Brain microvascular endothelial cell (primary cell): ENCODE measurements at regions not wholly inside any gene's neighbourhood (a gene's known extent, or its start where the extent isn't known, plus 50 kb on each side); places are given as distances from the start of the nearest gene placed in this dataset.

Source experiments
- DNase-seq: peaks from one replicate; pipeline ENCODE4 v3.0.0-alpha.2; 2020
- H3K27ac ChIP-seq: fragments of 250-450 bp; sonication (Bioruptor Pico); 2 replicates; pipeline ENCODE4 v1.5.1; 2020; ENCODE audit warnings: mild to moderate bottlenecking, moderate library complexity
- H3K27me3 ChIP-seq: fragments of 250-450 bp; sonication (Bioruptor Pico); replicated peaks from 2 replicates; pipeline ENCODE4 v1.5.1; 2020; ENCODE audit warnings: mild to moderate bottlenecking
- H3K36me3 ChIP-seq: fragments of 250-450 bp; sonication (Bioruptor Pico); replicated peaks from 2 replicates; pipeline ENCODE4 v1.5.1; 2020; ENCODE audit warnings: mild to moderate bottlenecking
- H3K4me3 ChIP-seq: 2 replicates; pipeline ENCODE4 v1.5.1; 2011; ENCODE audit warnings: low read depth, mild to moderate bottlenecking, control low read depth, low read length, moderate library complexity
- in situ Hi-C: cut with HindIII; loops from 2 replicates; pipeline ENCODE4 v1.10.0; 2017; ENCODE audit warnings: low sequenced_read_pairs, low pct_ligation_motif_present
- TF ChIP-seq, protein P1 (sequence below): IDR thresholded peaks from 2 replicates; pipeline ENCODE4 v1.5.1; 2011; ENCODE audit warnings: low read depth, mild to moderate bottlenecking, moderate library complexity, low read length, control low read depth, inconsistent platforms; ENCODE audit errors: missing control alignments

DNA sequence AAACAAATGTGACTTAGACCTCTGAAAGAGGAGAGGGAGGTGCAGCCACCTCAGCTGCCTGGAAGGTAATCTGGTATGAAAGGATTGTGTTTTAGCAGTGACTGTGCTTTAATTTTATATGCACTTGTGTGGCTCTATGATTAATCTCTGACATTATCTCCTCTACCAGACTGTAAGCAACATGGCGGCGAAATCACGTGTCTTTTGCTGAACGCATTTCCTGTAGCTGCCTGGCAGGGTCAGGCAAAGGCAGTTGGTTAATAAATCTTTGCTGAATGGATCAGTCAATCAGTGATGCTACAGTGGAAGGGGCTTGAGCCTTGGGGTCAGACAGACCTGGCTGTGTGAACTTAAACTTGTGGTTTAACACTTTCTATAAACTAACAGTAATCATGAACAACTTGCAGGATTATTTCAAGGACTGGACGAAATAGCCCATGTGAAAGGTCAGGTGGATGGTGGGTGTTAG, 96.9 kb downstream of the ADSS2 start:
- Histone ChIP-seq H3K27ac (peak overlapping the region; percentile 95), H3K4me3 (no peak overlapping the region), H3K27me3 (no peaks in the 10 kb centered on the region), H3K36me3 (no peaks in the 10 kb centered on the region)
- DNase-seq, result no peak
- in situ Hi-C loops, result no loop called here
- TF ChIP-seq, protein P1, sequence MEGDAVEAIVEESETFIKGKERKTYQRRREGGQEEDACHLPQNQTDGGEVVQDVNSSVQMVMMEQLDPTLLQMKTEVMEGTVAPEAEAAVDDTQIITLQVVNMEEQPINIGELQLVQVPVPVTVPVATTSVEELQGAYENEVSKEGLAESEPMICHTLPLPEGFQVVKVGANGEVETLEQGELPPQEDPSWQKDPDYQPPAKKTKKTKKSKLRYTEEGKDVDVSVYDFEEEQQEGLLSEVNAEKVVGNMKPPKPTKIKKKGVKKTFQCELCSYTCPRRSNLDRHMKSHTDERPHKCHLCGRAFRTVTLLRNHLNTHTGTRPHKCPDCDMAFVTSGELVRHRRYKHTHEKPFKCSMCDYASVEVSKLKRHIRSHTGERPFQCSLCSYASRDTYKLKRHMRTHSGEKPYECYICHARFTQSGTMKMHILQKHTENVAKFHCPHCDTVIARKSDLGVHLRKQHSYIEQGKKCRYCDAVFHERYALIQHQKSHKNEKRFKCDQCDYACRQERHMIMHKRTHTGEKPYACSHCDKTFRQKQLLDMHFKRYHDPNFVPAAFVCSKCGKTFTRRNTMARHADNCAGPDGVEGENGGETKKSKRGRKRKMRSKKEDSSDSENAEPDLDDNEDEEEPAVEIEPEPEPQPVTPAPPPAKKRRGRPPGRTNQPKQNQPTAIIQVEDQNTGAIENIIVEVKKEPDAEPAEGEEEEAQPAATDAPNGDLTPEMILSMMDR, result no peak

DNA sequence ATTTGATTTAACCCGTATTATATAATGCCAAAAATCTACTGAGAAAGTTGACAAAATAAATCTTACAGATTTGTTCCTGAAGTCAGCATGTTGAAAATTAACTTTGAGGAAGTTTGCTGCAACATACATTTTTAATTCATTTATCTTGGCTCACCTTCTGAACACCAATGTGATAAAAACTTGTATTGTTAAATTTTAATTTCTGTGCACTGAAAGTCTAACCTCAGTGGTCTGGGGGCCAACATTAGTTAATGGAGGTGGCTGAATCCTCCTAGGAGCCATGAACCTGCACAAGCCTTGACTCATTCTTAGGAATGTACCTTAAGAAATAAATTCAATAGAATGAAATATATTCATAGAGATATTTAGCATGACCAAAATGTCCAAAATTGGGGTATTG, 95.3 kb downstream of the ADSS2 start:
- DNase-seq, result no peak
- in situ Hi-C loops, result no loop called here
- TF ChIP-seq, protein P1, result no peak
- Histone ChIP-seq H3K27ac (no peak overlapping the region), H3K27me3 (no peaks in the 10 kb centered on the region), H3K36me3 (no peaks in the 10 kb centered on the region), H3K4me3 (no peak overlapping the region)
